ENCODE measurements at regions not wholly inside any gene's neighbourhood (a gene's known extent, or its start where the extent isn't known, plus 50 kb on each side); places are given as distances from the start of the nearest gene placed in this dataset.

DNA sequence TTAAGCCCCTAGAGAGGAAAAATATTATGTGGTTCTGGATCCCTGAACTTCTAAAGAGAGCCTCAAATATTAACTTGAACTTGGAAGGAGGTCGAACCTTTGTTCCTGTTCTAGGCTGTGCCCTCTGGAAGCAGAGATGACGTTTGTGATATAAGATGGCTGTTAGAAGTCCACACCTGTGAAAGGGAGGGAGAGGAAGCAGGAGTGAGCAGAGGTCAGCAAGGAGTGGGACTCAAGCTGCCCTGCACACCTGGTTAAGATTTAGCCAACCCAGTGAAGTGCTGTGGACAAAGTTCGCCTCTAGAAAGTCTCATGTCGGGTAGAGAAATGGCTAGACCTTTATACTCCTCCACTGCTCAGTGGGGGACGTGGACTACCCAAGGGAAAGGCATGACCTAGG is 566.2 kb downstream of the MID1IP1 start:
- H3K27ac Mint-ChIP-seq, result peak overlapping the region in 2 of 3 experiments; percentile 60 to 87
- no peak for TF ChIP-seq CTCF (IDR thresholded peaks at IDR 0.05; ENCODE audit: unreplicated experiment in 3 of 3)

GRCh38 chrX:39372115-39372514 is 570.9 kb downstream of the MID1IP1 start:
- Mint-ChIP-seq H3K4me3 (no peak overlapping the region), H3K36me3 (ENCODE audit: low read depth) (peaks cover under 1% of the 10 kb centered on the region), H3K9me3 (peaks cover 9% of the 10 kb centered on the region), H3K27me3 (ENCODE audit: low read depth) (no peaks in the 10 kb centered on the region), H3K4me1 (peaks cover 17% of the 10 kb centered on the region), H3K27ac (peak overlapping the region in 2 of 3 experiments; percentile 51 to 59)
- TF ChIP-seq CTCF (IDR thresholded peaks at IDR 0.05; ENCODE audit: unreplicated experiment in 3 of 3), result no peak

More for the DNA sequence above, 566.2 kb downstream of the MID1IP1 start:
- peaks cover 10% of the 10 kb centered on the region for H3K4me1 Mint-ChIP-seq
- H3K27me3 Mint-ChIP-seq (ENCODE audit: low read depth), result no peaks in the 10 kb centered on the region
- no peak overlapping the region for H3K4me3 Mint-ChIP-seq
- H3K9me3 Mint-ChIP-seq, result peaks cover 13% of the 10 kb centered on the region
- H3K36me3 Mint-ChIP-seq (ENCODE audit: low read depth), result peaks cover 3% of the 10 kb centered on the region

DNA sequence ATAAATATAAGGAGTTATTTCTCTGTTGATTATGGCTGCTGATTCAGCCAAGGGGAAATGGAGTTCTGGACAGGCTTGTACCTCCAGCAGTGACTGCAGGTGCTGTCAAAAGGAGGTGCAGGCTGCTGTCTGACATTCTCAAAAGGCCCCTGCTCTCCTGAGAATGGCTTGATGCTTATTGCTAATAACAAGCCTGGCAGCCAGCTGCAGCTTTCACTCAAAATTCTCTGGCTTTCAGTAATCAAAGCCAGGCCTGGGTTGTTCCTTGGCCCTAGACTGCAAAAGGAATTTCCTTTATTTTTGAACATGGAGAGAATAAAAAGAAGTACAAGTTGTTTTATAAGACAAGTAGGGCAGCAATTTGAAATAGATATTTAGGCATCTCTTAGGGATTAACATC is 575.9 kb downstream of the MID1IP1 start:
- peaks cover 34% of the 10 kb centered on the region for H3K4me1 Mint-ChIP-seq
- H3K36me3 Mint-ChIP-seq (ENCODE audit: low read depth), result no peaks in the 10 kb centered on the region
- H3K27ac Mint-ChIP-seq, result peak overlapping the region; percentile 83 to 92 (median 83)
- no peak for TF ChIP-seq CTCF (IDR thresholded peaks at IDR 0.05; ENCODE audit: unreplicated experiment in 3 of 3)
- peaks cover 9% of the 10 kb centered on the region for H3K9me3 Mint-ChIP-seq
- no peaks in the 10 kb centered on the region for H3K27me3 Mint-ChIP-seq (ENCODE audit: low read depth)
- peak overlapping the region in 1 of 3 experiments; percentile 16 for H3K4me3 Mint-ChIP-seq

DNA sequence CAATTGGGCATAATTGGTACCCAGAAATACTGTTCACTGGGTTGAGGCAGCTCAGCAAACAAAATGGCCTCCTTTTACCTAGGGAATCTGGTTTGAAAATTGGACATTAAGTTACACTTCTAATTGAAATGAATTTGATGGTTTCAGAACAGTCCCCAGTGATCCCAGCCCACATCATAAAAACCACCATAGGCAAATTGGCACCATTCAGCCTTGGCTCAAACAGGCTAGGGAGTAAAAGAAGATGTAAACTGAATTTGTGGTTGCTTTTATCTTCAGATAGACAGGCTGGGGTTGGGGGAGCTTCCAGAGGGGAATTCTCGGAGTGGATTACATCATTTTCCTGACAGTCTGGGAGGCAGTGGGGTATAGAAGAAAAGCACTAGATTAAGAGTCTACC is 576.5 kb downstream of the MID1IP1 start:
- Mint-ChIP-seq H3K4me3 (no peak overlapping the region), H3K4me1 (peaks cover 35% of the 10 kb centered on the region), H3K9me3 (peaks cover 6% of the 10 kb centered on the region)

DNA sequence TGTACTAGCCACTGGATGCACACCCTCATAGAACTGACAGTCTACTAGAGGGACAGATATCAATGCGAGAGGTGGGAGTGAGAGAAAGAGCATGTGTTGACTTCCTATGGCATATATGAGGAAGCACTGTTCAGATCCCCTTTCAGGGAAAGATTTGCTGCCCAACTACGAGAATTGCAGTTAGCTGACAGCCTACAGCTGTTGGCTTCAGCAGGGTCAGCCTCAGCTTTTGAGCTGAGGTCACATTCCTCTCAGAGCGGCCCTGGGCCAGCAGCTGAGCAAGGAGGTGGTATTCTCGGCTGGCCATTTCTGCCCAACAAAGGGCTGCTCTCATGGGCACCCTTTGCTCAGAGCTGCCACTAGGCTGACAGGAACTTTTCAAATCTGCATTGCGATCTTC is 580.2 kb downstream of the MID1IP1 start:
- H3K36me3 Mint-ChIP-seq (ENCODE audit: low read depth), result no peaks in the 10 kb centered on the region
- peaks cover 4% of the 10 kb centered on the region for H3K27me3 Mint-ChIP-seq (ENCODE audit: low read depth)
- no peak for TF ChIP-seq CTCF (IDR thresholded peaks at IDR 0.05; ENCODE audit: unreplicated experiment in 3 of 3)
- H3K9me3 Mint-ChIP-seq, result peaks cover 3% of the 10 kb centered on the region
- no peak overlapping the region for H3K4me3 Mint-ChIP-seq
- H3K27ac Mint-ChIP-seq, result peak overlapping the region; percentile 68 to 79 (median 78)
- H3K4me1 Mint-ChIP-seq, result peaks cover 32% of the 10 kb centered on the region

More for the DNA sequence above, 576.5 kb downstream of the MID1IP1 start:
- Mint-ChIP-seq H3K27me3 (ENCODE audit: low read depth) (no peaks in the 10 kb centered on the region), H3K36me3 (ENCODE audit: low read depth) (no peaks in the 10 kb centered on the region), H3K27ac (peak overlapping the region; percentile 83 to 92 (median 83))
- no peak for TF ChIP-seq CTCF (IDR thresholded peaks at IDR 0.05; ENCODE audit: unreplicated experiment in 3 of 3)

GRCh38 chrX:39384996-39385395 is 583.7 kb downstream of the MID1IP1 start:
- no peak overlapping the region for H3K4me3 Mint-ChIP-seq
- H3K27me3 Mint-ChIP-seq (ENCODE audit: low read depth), result peaks cover 4% of the 10 kb centered on the region
- H3K36me3 Mint-ChIP-seq (ENCODE audit: low read depth), result no peaks in the 10 kb centered on the region
- TF ChIP-seq CTCF (IDR thresholded peaks at IDR 0.05; ENCODE audit: unreplicated experiment in 3 of 3), result no peak
- no peaks in the 10 kb centered on the region for H3K9me3 Mint-ChIP-seq
- no peak overlapping the region for H3K27ac Mint-ChIP-seq
- H3K4me1 Mint-ChIP-seq, result peaks cover 19% of the 10 kb centered on the region

Measured in nephron (organoid).